HG02678 (cell line): ENCODE measurements at regions not wholly inside any gene's neighbourhood (a gene's known extent, or its start where the extent isn't known, plus 50 kb on each side); places are given as distances from the start of the nearest gene placed in this dataset.

ENCODE experiments used
- ATAC-seq: cut with Tn5 transposase; IDR thresholded peaks from one replicate; pipeline ENCODE4 v1.9.1; 2021; ENCODE audit warnings: mild to moderate bottlenecking, moderate library complexity; ENCODE audit not compliant: unreplicated experiment

DNA sequence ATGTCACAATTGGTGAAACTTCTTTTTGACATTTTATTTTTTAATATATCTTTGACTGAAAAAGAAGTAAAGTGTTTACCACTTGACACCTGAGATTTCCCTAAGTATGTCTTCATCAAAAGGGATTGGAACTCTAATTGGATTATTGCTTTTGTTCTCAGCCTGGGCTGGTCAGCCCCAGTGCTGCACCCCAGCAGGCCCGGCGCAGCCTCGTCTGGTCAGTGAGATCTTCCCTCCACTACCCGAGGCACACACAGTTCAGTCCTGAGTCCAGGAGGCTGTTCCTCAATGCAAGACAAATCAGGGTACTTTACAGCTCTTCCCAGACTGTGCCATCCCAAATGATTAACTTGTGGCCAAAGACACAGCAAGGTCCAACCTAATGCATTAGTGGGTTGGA is 146.9 kb upstream of the SEMA6D start:
- no peak for ATAC-seq

DNA sequence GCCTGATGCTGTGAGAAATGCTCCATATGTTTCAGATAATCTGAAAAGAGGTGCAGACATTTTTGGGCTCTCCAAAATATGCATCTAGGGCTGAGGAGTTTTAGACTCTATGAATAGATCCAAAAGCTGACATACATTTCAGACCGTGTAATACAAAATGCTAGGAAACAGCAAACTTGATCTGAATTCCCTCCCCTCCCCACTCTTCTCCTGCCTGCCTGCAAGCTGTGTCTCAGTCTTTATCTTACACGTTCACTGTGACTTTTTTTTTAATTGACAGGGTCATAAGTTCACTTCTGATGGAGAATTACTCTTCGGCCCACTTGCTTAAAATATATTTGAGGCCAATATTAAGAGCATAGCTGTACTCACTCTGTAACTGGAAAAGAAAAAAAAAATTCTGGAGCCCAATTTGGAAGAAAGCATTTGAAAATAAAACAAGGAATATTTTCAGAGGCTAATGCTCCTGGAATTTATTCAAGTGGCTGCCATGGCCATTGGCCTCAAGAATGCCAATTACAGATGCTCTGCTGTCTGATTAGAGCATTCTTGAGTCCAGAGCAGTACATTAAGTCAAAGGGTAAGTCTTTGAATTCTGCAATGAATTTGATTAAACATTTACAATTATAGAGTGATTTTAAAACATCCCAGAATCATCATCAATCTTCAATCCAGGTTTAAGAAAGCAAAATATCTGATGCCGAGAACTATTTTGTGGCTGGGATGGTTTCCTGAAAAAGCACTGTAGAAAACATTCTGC is 146.2 kb upstream of the SEMA6D start:
- ATAC-seq = no peak

DNA sequence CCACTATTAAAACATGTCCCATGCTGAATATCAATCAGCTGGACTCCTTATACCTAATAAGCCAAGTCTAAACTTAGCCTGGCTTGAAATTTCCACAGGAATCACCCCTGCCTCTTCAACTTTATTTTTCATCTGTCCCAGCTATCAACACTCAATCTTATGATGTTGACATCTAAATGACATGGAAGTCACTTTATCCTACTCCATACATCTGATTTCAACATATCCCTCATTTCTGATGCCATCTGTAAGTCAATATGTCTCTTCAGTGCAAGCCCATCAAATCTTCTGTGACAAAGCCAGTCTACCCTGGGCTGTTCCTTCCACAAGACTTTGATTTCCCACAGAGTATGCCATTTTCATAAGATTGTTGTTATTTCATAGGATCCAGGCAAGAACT is 143.6 kb upstream of the SEMA6D start:
- ATAC-seq = no peak

DNA sequence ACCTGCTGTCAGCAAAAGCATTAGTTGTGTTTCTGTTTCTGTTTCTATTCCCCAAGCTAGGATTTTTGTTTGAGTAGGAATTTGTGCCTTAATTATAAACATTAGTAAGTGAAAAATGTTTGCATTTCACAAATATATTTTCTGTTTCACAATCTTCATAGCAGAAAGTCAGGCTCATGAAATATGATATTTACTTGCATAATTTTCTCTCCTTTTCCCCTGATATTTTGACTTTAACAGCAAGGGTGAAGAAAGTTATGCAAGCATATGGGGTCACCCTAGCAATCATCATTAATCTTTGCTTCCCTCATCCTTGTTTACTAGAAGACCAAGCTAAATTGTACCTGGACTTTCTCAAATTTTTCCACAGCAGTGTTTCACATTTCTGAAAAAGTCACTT is 140.3 kb upstream of the SEMA6D start:
- ATAC-seq = no peak

DNA sequence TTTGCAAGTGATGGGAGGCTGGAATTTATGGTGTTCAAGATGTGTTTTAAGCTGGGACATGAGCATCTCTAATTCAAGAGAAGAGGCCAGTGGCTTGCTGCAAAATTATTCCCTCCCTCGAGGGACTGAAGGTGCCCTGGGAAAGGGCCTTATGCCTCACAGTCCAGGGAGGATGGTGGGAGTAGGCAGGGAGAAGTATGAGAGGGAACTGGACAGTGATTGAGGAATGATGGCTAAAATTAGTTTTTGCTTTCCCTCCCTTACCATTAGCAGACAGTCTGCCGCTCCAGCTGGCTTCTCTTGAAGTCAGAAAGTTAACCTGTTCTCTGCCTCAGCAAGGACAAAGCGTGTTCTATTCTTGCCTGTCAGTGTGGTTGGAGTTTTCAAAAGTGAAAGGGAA is 139.8 kb upstream of the SEMA6D start:
- no peak for ATAC-seq

DNA sequence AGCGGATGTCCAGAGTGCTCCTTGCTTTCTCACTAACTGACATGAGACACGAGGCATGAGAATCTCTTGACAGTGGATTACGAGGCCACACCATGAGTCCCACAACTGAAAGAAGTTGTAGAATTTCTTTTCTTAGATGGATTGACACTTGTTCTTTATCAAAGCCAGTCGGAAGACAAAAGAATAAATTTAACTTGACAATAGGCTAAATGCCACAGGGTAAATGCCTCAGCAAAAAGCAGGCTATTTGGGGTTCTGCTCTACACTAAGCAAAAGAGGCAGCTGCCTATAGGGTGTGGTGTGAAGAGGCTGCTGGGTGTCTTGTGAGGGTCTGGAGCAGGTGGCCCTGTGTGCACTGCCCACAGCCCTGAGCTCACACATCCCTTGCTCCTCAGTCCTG is 135.1 kb upstream of the SEMA6D start:
- no peak for ATAC-seq

DNA sequence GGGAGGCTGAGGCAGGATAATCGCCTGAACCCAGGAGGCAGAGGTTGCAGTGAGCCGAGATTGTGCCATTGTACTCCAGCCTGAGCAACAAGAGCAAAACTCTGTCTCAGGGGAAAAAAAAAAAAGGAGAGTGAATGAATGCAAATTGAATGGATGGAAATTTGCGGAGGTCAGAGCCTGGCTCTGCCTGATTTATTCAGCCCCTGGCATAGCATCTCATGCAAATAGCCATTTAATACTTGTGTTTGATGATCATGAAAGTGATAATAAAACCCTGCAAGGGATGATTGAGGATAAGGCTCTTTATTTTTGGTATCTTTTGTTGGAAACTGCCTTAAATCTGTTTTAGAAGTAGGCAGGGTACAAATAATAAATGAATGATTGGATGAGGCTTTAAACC is 133.0 kb upstream of the SEMA6D start:
- no peak for ATAC-seq

DNA sequence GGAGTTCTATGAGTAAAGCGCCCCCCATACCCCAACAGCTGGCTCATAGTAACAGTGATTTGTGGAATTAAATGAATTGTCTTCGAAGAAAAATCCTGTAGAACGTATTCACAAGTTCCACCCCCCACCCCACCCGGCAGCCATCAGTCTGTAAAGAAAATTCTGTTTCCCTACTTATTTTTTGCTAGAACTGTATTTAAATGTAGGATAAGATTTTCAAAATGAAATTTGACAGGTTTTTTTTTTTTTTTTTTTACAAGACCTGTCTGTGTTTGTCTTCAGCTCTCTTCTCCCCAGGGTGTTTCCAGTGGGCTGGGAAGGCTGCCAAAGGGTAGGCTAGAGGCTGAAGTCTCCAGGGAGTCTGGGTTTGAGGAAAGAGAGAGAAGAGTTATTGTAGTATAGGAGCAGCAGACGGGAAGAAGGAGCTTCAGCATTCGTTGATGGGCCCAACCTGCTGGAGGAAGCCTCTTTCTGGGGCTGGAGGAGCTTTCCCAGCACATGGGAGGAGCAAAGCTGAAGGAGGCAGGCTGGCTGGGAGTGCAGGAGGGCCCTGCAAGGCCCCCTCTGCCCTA is 130.6 kb upstream of the SEMA6D start:
- no peak for ATAC-seq

DNA sequence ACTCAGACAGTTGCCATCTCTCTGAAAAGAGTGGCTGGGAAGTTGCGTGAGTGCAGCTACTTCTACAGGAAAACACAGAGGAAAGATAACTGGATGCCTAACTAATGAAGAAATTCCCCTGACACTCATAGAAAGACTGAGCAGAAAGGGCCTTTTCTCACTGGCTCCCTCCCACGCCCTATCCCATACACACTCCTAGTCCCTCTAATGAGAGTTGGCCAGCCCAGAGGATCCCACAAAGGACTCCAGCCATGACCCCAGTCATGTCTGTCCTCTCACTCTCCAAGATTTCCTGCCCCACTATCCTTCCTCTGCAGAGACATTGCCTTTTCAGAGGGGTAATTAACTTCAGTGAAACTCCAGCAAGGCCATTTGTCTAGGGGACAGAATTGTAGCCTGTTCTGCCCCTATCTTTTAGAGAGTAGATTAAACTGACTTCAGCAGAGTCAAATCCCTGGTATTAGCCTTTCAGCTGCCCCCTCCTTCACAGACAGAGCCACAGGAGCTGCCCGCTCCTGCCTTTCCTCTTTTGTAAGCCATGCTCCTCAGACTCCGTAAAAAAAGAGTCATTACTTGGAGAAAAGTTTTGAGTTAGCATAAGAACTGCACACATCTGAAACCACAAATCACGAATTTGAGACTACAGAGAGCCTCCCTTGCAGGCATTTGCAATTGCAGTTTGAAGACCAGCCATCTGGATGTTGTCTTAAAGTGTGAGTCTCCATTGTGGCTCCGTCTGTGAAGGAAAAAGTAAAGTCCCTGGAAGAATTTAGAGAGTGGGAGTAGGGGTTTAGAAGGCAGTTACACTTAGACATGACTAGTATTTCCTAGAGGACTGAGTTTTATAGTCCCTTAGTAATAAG is 129.1 kb upstream of the SEMA6D start:
- ATAC-seq = no peak

DNA sequence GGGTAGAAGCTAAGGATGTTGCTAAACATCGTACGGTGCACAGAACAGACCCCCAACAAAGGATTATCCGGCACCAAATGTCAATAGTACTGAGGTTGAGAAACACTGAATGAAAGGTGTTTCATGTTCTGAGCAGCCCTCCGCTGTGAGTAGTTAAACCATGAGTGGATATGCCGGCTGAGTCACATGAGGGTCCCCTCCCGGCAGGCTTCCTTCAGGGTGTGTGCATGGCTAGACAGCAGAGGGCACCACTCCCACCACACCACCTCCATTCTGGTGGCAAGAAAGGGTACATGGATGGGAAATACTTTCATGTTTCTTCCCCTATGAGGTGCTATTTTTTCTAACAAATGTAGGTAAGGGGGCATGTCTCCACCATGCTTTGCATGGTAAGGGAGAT is 128.3 kb upstream of the SEMA6D start:
- ATAC-seq = no peak

DNA sequence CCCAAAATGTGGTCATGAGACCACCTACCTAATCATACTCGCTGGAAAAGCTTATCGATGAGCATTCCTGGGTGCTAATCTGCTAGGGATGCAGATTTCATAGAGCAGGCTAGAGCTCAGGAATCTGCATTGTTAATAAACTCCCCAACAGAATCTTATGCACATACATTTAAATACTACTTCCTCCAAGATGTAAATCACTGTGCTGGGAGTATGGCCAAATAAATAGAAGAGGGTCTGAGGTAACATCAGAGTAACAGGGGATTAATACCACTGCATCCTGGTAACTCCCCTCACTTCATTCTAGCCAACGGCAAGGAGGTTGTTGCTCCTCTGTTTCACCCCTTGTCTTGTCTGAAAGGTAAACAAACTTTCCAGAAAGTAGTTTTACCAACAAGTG is 118.3 kb upstream of the SEMA6D start:
- no peak for ATAC-seq

DNA sequence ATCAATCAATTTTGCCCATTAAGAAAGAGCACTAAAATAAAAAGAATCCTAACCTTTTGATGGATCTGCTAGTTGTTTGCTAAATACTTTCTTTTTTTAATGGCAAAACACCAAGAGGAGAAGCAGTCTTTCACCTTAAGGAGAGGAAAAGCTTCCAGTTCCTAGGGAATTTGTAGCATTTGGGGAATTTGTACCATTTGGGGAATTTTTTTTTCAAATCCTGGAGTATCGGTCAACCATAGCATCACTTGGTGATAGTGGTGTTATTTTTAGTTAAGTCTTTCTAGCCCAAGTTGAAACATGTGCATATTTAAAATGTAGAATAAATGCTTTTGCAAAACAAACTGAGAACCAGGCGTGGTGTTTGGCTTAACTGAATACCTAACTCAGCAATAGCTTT is 117.5 kb upstream of the SEMA6D start:
- no peak for ATAC-seq

DNA sequence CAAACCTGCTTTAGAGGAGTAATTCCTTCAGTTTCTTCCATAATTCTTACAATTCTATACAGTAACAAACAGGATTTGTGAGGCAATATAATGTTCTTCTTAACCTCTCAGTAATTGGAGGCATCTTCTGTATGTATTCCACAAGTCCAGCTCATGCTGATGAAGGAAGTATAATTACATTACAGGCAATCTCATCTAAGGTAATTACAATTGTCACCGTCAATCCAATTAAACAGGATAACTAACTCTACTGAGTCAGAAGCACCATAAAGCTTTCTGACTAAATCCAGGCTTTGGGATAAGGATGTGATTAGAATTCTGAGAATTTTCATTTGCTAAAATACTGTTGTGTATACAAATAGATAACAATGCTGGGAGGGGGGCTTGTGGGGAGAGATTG is 115.2 kb upstream of the SEMA6D start:
- ATAC-seq = no peak

DNA sequence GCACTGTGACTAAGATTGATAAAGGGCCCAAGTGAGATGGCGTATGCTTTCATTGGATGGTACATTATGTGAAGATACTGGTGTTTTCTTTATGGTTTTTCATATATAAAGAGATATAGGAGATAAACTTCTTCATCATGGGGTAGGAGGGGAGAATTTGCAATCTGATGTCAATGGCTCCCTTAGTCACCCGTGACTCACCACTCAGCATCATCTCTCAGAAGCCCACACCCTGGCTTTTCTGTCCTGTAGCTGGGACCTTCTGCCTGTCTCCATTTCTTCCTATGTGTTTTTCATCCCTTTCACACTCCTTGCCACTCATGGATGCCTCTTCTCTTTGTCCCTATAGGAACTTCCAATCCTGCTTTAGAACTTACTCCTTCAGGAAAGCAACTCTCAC is 114.3 kb upstream of the SEMA6D start:
- no peak for ATAC-seq

DNA sequence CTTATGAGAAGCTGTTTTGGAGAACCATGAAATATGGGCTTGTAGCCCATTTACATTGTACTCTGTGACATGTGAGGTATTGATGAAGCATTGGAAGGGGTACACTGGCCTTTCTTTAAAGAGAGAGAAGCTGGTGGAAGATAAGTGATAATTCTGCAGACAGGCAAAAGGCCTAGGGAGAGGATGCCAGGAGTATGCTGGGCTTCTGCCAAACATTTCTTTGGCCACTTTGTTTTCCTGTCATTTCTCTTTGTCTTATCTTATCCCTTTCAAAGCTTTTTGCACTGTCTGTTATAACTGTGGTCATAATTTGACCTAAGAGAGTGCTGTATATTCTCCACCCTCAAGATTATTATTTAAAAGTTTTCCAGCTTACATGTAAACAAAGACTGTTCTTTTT is 109.6 kb upstream of the SEMA6D start:
- ATAC-seq = no peak

DNA sequence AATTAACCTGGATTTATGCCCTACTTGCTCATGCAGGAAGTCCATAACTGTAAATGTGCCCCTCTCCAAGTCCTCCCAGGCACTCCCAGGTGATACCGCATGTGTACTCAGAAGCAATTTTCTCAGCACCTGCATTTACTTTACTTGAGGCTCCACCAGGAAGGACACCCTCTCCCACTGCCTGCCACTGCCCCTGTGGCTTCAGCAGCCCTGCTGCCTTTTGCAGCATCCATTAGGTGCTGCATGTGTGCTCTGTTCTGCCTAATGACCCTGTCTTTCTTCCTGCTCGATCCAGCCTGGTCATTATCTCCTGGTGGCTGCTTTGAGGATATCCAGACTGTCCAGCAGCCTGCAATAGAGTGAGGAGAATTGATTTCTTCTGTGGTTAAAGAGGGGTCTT is 107.6 kb upstream of the SEMA6D start:
- no peak for ATAC-seq

DNA sequence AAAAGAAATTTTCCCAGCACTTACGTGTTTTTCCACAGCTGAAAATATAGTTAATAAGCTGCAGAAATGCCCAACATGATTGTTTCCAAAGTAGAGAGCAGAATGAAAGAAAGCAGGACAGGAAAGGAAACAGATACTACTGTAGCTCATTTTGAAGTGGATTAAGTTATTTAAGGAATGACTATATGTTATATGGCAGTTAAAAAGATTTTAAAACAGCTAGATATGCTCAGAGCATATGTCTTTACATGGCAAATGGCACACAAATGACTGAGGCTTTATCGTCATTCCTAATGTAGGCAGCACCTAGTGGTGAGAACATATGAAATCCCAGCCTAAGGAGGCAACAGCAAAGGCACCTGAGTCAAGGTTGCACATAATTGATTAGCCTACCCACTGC is 106.6 kb upstream of the SEMA6D start:
- no peak for ATAC-seq

DNA sequence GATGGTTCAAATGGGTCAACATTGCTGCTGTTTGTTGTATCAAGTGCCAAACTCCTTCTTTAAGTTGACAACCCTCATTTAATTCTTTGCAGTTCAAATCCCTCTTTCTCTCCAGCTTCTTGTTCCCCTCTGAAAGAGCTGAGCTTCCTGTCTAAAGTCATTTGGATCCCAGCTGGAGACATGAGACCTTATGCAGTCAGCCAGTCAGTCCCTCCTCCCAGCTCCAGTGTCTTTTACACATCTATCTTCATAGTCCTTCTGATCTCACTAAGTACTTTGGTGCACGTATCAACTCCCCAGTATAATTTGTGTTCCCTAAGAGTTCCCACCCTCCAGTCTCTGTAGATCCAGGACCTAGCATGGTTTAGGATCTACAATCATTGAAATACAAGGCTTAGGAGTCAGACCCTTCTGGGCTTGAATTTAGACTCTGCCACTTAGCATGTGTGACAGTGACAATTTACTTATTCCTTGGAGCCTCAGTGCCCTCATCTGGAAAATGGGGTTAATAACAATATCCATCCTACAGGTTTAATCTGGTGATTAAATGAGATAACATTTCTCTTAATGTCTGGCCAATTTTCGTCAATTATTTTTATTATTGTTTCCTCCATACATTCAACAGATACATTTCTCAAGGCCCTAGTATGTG is 102.8 kb upstream of the SEMA6D start:
- no peak for ATAC-seq

DNA sequence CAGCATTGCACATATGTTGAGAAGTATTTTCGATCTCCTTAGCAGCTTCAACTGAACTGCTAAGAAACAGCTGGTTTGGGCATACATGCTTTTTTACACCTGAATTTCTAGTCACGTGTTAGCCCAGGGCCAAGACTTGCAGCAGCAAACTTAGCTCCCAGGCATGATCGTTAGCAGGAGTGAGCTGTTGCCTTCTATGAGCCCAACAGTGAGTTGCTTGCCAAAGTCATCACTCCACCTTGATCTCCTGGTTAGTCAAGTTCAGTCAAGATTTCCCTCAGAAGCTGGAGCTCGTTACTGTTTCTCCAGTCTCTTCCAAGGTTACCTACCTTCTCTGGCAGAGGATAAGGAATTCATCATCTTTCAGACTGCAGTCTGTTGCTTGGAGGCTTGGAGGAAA is 100.4 kb upstream of the SEMA6D start:
- ATAC-seq = no peak

DNA sequence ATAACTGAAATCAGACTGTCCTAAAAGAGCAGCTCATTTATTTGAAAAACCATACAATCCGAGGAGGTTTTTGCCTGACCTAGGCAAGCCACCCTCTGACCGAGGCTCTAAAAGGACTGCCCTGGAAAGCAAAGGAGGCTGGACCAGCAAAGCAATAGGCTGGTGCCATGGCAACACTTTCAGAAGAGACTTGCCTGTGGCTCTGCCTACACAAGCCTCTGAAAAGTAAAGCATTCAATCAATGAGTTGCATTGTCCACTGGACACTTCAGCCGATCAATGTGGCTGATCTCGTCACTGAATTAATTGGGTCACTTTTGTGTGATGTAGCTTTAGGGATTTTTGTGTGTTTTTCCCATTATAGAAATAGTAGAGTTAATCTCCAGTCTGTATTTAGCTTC is 99.1 kb upstream of the SEMA6D start:
- ATAC-seq = no peak

DNA sequence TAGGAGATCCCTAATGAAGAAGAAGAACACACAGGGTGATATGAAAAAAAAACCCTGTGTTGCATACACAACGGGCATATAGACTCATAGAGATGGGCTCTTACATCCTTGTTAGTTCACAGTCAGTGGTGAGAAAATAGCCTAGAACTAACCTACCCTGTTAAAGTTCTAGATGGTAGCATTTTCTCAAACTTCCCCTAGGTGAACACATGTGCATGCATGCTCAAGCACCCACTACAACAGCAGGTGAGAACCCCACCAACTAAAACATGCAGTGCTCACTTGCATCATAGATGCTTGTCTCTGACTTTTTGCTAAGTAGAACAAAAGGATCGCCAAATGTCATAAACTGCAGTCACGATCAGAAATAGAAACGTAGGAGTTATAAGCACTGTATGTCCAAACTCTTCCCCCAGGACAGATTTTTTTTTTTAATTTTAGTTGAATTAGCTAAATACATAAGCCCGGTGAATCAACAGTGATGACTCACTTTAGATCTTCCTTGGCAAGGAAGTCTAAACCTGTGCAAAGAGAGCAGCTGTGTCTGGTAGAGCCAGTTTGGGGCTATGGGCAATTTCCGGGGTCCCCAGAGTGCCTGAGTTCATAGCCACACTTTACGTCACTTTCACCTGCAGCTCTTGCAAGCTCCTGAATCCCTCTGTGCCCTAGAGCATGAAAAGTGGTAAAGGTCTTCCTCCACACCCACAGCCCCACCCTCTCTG is 96.2 kb upstream of the SEMA6D start:
- ATAC-seq = no peak
